ENCODE measurements at regions not wholly inside any gene's neighbourhood (a gene's known extent, or its start where the extent isn't known, plus 50 kb on each side); places are given as distances from the start of the nearest gene placed in this dataset.

DNA sequence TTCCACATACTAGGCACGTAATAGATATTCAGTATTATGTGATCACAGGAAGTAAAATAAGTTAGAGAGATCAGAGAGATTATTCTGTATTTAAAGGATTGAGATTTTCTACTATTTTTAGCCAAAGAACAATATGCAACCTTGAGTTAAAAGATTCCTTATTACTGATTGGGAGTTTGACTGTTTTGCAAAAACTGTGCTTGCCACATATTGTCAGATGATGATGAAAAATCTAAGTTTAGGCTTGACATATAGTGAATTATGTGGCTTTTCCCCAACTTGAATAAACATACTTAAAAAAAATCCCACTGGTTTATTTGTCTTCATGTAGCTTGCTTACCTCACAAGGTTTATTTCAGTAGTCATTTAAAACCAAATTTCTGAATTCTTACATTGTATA is 194.4 kb downstream of the KCNRG start:
- H3K9me3 Mint-ChIP-seq: peaks cover 0 to 2% of the 10 kb centered on the region in 2 donors
- H3K4me1 Mint-ChIP-seq (ENCODE audit: low read depth in 2 of 2): peaks cover 5 to 12% of the 10 kb centered on the region in 2 donors
- no peak overlapping the region for H3K27ac Mint-ChIP-seq
- H3K4me3 Mint-ChIP-seq: no peak overlapping the region
- DNase-seq: no peak
- H3K36me3 Mint-ChIP-seq (ENCODE audit: insufficient read depth): peaks cover 2% of the 10 kb centered on the region
- no peak for ATAC-seq (replicated peaks)
- peaks cover 0 to 4% of the 10 kb centered on the region in 2 donors for H3K27me3 Mint-ChIP-seq

DNA sequence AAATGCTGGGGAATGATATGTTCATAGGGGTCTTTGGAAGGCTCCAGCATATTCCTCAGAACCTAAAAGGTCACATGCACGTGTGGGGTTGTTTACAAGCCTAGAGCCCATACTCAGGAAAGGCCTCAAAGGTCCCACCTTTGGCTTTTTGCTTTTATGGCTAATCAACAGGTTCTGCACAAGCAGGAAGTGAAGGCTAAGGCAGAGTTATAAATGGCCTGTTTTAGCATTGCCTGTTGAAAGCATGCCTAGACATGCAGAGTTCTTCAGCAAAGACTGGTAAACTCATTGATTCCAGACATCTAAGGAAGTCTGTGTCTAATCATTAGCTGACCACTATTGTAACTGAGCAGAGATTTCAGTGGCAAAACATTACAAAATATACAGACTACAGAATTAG is 198.3 kb downstream of the KCNRG start:
- no peak for DNase-seq
- Mint-ChIP-seq H3K9me3 (peaks cover 2 to 10% of the 10 kb centered on the region in 2 donors), H3K36me3 (ENCODE audit: insufficient read depth) (peaks cover 2% of the 10 kb centered on the region), H3K4me1 (ENCODE audit: low read depth in 2 of 2) (peaks cover 5 to 12% of the 10 kb centered on the region in 2 donors), H3K27me3 (peaks cover 0 to 4% of the 10 kb centered on the region in 2 donors), H3K4me3 (no peak overlapping the region), H3K27ac (no peak overlapping the region)
- no peak for ATAC-seq (replicated peaks)

DNA sequence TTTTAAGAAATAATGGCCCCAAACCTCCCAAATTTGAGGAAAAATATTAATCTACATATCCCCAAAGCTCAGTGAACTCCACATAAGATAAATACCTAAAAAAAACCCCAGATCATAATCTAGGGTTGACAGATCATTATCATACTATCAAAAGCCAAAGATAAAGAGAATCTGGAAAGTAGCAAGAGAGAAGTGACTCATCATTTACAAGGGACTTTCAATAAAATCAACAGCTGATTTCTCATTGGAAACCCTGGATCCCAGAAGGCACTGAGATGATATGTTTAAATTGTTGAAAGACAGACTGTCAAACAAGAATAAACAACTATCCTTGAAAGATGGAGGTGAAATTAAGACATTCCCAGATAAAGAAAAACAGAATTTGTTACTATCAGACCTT is 199.3 kb downstream of the KCNRG start:
- DNase-seq (no peak), ATAC-seq (replicated peaks) (no peak)
- Mint-ChIP-seq H3K4me1 (ENCODE audit: low read depth in 2 of 2) (peaks cover 5 to 7% of the 10 kb centered on the region in 2 donors), H3K27me3 (no peaks in the 10 kb centered on the region), H3K4me3 (no peak overlapping the region), H3K27ac (no peak overlapping the region), H3K9me3 (peaks cover 2 to 10% of the 10 kb centered on the region in 2 donors), H3K36me3 (ENCODE audit: insufficient read depth) (no peaks in the 10 kb centered on the region)

DNA sequence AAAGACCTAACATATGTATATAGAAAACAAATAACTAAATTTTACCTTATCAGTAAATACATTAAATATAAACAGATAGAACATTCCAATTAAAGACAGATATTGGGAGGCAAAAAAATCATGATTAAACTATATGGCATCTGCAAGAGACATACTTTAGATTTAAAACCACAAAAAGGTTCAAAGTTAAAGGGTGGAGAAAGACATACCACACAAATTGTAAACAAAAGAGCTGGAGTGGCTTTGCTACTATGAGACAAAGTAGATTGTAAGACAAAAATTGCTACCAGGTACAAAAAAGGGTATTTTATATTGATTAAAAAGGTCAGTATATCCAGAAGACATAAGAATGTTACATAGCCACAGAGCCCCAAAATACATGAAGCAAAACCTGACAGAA is 200.2 kb downstream of the KCNRG start:
- peaks cover 5 to 7% of the 10 kb centered on the region in 2 donors for H3K4me1 Mint-ChIP-seq (ENCODE audit: low read depth in 2 of 2)
- DNase-seq (no peak), ATAC-seq (replicated peaks) (no peak)
- H3K9me3 Mint-ChIP-seq: peaks cover 2 to 10% of the 10 kb centered on the region in 2 donors
- H3K27ac Mint-ChIP-seq: no peak overlapping the region
- no peaks in the 10 kb centered on the region for H3K27me3 Mint-ChIP-seq
- no peaks in the 10 kb centered on the region for H3K36me3 Mint-ChIP-seq (ENCODE audit: insufficient read depth)
- H3K4me3 Mint-ChIP-seq: no peak overlapping the region

DNA sequence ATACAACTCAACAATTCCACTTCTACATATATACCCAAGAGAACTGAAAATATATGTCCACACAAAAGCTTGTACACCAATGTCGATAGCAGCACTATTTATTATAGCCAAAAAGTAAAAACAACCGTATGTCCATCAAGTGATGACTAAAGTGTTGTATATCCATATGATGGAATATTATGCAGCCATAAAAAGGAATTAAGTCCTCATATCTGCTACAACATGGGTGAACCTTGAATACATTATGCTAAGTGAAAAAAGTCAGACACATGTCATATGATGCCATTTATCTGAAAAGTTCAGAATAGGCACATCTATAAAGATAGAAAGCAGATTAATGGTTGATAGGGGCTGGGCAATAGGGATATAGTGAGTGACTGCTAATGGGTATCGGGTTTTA is 204.5 kb downstream of the KCNRG start:
- peak overlapping the region in 1 of 2 donors; percentile 9 for H3K27ac Mint-ChIP-seq
- no peak overlapping the region for H3K4me3 Mint-ChIP-seq
- H3K36me3 Mint-ChIP-seq (ENCODE audit: insufficient read depth): no peaks in the 10 kb centered on the region
- DNase-seq (no peak), ATAC-seq (replicated peaks) (no peak)
- peaks cover 22 to 27% of the 10 kb centered on the region in 2 donors for H3K4me1 Mint-ChIP-seq (ENCODE audit: low read depth in 2 of 2)
- no peaks in the 10 kb centered on the region for H3K27me3 Mint-ChIP-seq
- peaks cover 0 to 10% of the 10 kb centered on the region in 2 donors for H3K9me3 Mint-ChIP-seq

DNA sequence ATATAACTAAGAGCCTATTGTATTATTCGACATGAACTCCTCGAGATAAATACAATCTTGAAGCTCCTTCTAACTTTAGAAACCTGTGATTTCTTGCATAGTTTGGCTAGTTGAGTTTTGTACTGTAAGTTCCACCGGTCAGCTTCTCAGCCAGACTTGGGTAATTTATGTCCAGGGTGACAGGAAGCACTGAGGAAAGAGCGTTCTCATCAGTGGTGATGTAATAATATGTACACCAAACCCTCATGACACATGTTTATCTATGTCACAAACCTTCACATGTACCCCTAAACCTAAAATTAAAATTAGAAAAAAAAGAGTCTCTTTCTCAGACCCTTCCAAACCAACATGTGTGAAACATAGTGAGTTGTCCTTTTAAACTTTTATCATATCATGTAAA is 205.7 kb downstream of the KCNRG start:
- ATAC-seq (replicated peaks) (no peak), DNase-seq (no peak)
- H3K27ac Mint-ChIP-seq: peak overlapping the region; percentile 28 to 81
- H3K9me3 Mint-ChIP-seq: peaks cover 0 to 6% of the 10 kb centered on the region in 2 donors
- no peaks in the 10 kb centered on the region for H3K36me3 Mint-ChIP-seq (ENCODE audit: insufficient read depth)
- H3K4me3 Mint-ChIP-seq: peak overlapping the region; percentile 33 to 42
- H3K27me3 Mint-ChIP-seq: no peaks in the 10 kb centered on the region
- peaks cover 24 to 36% of the 10 kb centered on the region in 2 donors for H3K4me1 Mint-ChIP-seq (ENCODE audit: low read depth in 2 of 2)

DNA sequence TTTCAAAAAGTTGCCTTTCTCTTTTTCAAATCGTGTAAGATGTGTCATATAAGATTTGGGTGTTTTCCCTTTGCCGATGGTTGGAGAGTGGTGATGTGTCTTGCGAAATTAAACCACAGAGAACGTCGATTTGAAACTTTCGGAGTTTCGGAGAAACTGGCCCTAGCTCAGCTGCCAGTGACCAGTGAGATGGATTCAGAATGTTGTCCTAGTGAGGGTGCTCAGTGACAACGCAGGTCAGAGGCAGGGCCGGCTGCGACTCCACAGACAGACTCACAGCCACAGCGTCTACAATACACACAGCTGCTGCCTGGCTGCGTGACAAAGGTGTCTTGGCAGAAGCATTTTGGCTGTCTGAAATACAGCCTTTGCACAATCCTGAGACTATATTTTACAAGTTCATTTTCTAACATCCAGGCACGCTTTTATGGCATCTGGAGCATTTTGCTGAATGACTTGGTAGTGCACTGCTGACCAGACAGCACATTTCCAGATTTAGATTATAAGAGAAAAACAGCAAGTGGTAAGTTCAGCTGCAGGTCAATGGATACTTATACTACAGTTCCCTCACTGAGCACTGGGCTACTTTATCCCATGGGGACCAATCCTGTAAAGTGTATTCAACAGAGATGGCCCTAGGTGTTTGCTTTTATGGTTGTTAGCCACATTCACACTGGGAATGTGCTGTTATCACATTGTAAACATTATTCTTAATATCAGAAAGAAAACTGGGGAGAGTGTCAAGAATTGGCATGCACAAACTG is 207.5 kb downstream of the KCNRG start:
- peak; percentile 84 for ATAC-seq (replicated peaks)
- Mint-ChIP-seq H3K9me3 (no peaks in the 10 kb centered on the region), H3K27ac (peak overlapping the region; percentile 28 to 81), H3K4me3 (peak overlapping the region; percentile 62 to 76), H3K27me3 (no peaks in the 10 kb centered on the region), H3K4me1 (ENCODE audit: low read depth in 2 of 2) (peaks cover 31 to 53% of the 10 kb centered on the region in 2 donors), H3K36me3 (ENCODE audit: insufficient read depth) (no peaks in the 10 kb centered on the region)
- DNase-seq: peak; percentile 17 to 21 (median 20)

DNA sequence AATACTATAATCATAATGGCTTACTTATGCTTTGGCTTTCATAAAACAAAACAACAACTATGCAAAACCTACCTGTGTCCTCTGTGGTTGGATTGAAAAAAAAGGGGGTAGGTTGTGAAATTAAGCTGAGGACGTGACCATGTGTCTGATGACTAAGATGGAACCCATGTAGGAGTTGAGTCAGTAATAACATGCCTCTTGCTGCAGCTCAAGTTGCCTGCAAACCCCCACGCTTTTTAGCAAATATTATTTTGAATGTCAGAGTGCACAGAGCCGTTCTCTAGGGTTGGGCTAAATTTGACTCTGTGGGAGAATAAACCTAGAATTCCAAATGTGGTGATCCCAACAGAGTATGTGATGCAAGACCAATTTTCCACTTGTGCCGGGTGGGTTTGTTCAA is 209.3 kb downstream of the KCNRG start:
- peak overlapping the region in 1 of 2 donors; percentile 17 for H3K27ac Mint-ChIP-seq
- ATAC-seq (replicated peaks) (peak; percentile 36), DNase-seq (no peak)
- no peaks in the 10 kb centered on the region for H3K27me3 Mint-ChIP-seq
- H3K9me3 Mint-ChIP-seq: no peaks in the 10 kb centered on the region
- H3K36me3 Mint-ChIP-seq (ENCODE audit: insufficient read depth): no peaks in the 10 kb centered on the region
- H3K4me3 Mint-ChIP-seq: no peak overlapping the region
- peaks cover 36 to 53% of the 10 kb centered on the region in 2 donors for H3K4me1 Mint-ChIP-seq (ENCODE audit: low read depth in 2 of 2)

DNA sequence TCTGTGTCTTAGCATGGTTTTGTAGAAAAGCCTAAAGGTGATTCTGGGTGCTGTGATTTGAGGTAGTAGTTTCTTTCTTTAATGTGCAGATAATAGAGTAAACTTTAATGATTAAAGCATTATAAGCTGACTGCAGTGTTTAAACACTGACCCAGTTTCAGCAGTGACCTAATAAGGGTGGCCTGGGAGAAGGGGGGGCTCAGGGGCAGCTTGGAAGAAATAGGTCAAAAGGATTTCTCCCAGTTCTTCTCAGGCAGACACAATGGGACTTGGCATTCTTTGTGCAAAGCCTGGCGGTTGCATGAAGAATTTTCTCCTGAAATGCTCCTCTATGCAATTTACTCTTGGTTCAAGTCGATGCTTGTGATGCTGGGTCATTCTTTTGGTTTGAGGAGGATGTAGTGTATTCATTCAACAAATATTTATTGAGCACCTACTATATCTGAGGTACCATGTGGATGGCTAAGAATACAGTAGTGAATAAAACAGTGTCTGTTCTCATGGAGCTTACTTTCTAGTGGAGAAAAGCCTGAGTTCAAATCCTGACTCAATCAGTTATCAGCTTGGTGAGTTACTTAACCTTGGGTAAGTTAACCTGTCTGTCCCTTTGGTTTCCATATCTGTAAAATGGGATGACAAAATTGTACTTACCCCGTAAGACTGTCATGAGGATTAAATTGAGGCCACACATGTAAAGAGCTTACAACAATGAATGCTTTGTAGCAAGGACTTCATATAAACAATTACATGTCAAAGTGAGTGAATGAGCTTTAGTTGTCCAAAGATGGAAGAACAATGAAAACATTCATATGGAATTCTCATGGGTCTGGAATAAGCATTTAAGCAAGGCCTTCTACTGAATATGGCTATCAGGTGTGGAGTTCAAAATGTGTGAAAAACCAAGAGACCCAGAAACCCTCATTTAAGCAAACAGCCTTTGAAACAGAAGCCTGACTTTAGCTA is 210.2 kb downstream of the KCNRG start:
- no peaks in the 10 kb centered on the region for H3K27me3 Mint-ChIP-seq
- peak overlapping the region in 1 of 2 donors; percentile 29 for H3K27ac Mint-ChIP-seq
- H3K4me1 Mint-ChIP-seq (ENCODE audit: low read depth in 2 of 2): peaks cover 39 to 57% of the 10 kb centered on the region in 2 donors
- H3K36me3 Mint-ChIP-seq (ENCODE audit: insufficient read depth): no peaks in the 10 kb centered on the region
- no peak for DNase-seq
- no peaks in the 10 kb centered on the region for H3K9me3 Mint-ChIP-seq
- no peak for ATAC-seq (replicated peaks)
- H3K4me3 Mint-ChIP-seq: no peak overlapping the region

DNA sequence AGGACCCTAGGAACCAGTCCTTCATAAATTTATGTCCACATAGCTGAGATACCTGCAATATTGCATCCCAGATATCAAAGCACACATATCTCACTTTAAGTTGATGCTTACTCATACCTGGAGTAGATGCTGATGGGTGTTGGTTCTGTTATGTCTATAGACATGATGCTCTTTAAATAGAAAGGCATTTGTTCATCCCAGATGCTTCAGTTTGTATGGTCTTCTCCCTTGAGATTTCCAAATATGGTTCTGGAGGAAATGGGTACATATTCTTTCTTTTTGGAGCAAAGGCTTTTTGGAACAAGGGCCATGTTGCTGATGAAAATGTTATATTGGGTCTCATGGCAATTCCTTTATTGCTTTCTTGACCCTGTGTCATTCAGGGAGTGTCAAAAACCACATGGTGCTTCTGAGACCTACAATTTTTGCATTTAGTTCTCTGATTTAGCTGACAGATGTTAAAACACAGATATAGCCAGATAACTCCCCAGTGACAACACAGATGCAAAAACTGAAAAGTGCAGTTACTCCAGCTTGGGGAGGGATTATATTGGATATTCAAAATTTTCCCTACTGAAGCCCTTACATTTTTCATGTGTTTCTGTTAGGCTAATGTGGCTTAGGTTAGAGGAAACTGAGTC is 211.4 kb downstream of the KCNRG start:
- peak overlapping the region; percentile 16 to 32 for H3K27ac Mint-ChIP-seq
- no peak overlapping the region for H3K4me3 Mint-ChIP-seq
- ATAC-seq (replicated peaks): no peak
- no peaks in the 10 kb centered on the region for H3K36me3 Mint-ChIP-seq (ENCODE audit: insufficient read depth)
- no peaks in the 10 kb centered on the region for H3K27me3 Mint-ChIP-seq
- no peaks in the 10 kb centered on the region for H3K9me3 Mint-ChIP-seq
- peaks cover 38 to 55% of the 10 kb centered on the region in 2 donors for H3K4me1 Mint-ChIP-seq (ENCODE audit: low read depth in 2 of 2)
- no peak for DNase-seq

DNA sequence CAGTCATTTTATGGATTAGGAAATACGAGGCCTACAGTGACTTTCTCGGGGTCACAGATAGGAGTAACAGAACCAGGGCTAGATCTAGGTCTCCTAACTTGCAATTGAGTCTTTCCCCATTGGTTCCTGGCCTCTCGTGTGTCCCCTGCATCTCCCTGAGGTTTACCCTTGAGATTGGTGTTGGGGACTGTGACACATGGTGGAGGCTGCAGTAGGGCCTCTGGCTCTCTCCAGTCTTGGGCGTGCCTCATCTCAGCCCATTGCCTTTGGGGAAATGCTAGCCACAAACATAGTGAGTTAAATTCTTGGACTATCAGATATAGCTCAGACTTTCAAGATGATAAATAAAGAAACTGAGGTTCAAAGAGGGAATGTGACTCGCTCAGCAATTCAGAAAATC is 212.1 kb downstream of the KCNRG start:
- no peak for ATAC-seq (replicated peaks)
- Mint-ChIP-seq H3K36me3 (ENCODE audit: insufficient read depth) (no peaks in the 10 kb centered on the region), H3K4me1 (ENCODE audit: low read depth in 2 of 2) (peaks cover 33 to 48% of the 10 kb centered on the region in 2 donors), H3K9me3 (no peaks in the 10 kb centered on the region), H3K27ac (peak overlapping the region; percentile 16 to 32), H3K27me3 (no peaks in the 10 kb centered on the region), H3K4me3 (no peak overlapping the region)
- DNase-seq: no peak

DNA sequence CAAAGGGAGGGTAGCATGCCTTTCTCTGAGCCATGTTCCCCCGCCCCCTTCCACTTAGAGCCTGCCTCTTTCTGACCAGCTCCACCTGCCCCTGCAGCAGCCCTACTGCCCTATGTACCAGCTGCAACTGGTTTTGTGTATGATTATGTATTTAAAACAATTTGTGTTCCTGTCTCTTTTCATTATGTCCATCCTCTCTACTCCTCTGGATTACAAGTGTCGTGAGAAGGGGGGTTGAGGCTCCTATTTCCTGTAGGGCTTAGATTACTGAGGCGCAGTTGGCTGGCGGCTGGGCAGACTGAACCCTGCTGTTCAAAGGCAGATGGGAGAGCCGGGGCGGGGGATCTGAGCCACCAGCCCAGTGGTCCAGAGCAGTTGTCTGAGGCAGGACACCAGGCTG is 213.3 kb downstream of the KCNRG start:
- peaks cover 0 to 4% of the 10 kb centered on the region in 2 donors for H3K9me3 Mint-ChIP-seq
- ATAC-seq (replicated peaks): no peak
- no peaks in the 10 kb centered on the region for H3K36me3 Mint-ChIP-seq (ENCODE audit: insufficient read depth)
- H3K27me3 Mint-ChIP-seq: no peaks in the 10 kb centered on the region
- DNase-seq: no peak
- H3K4me3 Mint-ChIP-seq: no peak overlapping the region
- H3K4me1 Mint-ChIP-seq (ENCODE audit: low read depth in 2 of 2): peaks cover 31 to 40% of the 10 kb centered on the region in 2 donors
- no peak overlapping the region for H3K27ac Mint-ChIP-seq

DNA sequence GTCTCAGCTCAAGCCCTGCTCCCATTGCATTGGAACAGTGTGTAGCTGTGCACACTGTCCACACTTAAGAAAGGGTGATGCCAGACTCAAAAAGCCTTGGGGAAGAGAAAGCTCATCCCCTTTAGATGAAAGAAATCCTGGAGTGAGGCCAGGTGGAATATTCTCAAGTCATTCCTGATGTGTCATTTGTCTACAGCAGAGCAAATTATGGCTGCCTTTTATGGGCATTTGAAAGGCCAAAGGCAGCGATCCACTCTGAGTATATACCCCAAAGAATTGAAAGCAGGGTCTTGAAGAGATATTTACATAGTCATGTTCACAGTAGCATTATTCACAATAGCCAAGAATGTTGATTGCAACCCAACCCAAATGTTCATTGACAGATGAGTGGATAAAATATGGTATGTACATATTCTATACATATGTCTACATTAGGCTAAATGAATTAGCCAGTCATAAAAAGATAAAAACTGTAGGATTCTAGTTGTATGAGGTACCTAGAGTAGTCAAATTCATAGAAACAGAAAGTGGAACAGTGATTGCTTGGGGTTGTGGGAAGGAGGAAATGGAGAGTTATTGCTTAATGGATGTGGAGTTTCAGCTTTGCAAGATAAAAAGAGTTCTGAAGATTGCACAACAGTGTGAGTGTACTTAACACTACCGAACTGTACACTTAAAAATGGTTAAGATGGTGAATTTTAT is 214.9 kb downstream of the KCNRG start:
- H3K36me3 Mint-ChIP-seq (ENCODE audit: insufficient read depth): no peaks in the 10 kb centered on the region
- peak overlapping the region in 1 of 2 donors; percentile 1 for H3K4me3 Mint-ChIP-seq
- ATAC-seq (replicated peaks) (peak; percentile 82), DNase-seq (no peak)
- peaks cover 27 to 30% of the 10 kb centered on the region in 2 donors for H3K4me1 Mint-ChIP-seq (ENCODE audit: low read depth in 2 of 2)
- H3K27me3 Mint-ChIP-seq: no peaks in the 10 kb centered on the region
- H3K27ac Mint-ChIP-seq: peak overlapping the region in 1 of 2 donors; percentile 8
- H3K9me3 Mint-ChIP-seq: peaks cover 0 to 4% of the 10 kb centered on the region in 2 donors
